Type B pancreatic cell (in vitro differentiated cells): ENCODE measurements at regions not wholly inside any gene's neighbourhood (a gene's known extent, or its start where the extent isn't known, plus 50 kb on each side); places are given as distances from the start of the nearest gene placed in this dataset.

Experiments
- DNase-seq: peaks from one replicate; pipeline ENCODE4 v3.0.0; 2021; ENCODE audit warnings: mixed read lengths; ENCODE audit not compliant: unreplicated experiment; ENCODE audit errors: extremely low spot score
- H3K27ac Mint-ChIP-seq: 2 replicates; pipeline ENCODE4 v1.8.0; 2021; ENCODE audit warnings: mild to moderate bottlenecking, mixed read lengths
- H3K27me3 Mint-ChIP-seq: 2 replicates; pipeline ENCODE4 v1.8.0; 2021; ENCODE audit warnings: mixed read lengths
- H3K36me3 Mint-ChIP-seq: 2 replicates; pipeline ENCODE4 v1.8.0; 2021; ENCODE audit warnings: mixed read lengths
- H3K4me1 Mint-ChIP-seq: one replicate; pipeline ENCODE4 v1.8.0; 2021; ENCODE audit warnings: mixed read lengths; ENCODE audit not compliant: unreplicated experiment
- H3K4me3 Mint-ChIP-seq: 2 replicates; pipeline ENCODE4 v1.8.0; 2021; ENCODE audit warnings: mild to moderate bottlenecking, mixed read lengths
- H3K9me3 Mint-ChIP-seq: 2 replicates; pipeline ENCODE4 v1.8.0; 2021; ENCODE audit warnings: mixed read lengths
- CTCF ChIP-seq: fragments of 200-600 bp; sonication (generic); conservative IDR thresholded peaks from 2 replicates; pipeline ENCODE4 v1.5.0; 2021; ENCODE audit warnings: antibody characterized with exemption, mild to moderate bottlenecking

GRCh38 chr5:68643064-68643463 lies 427.5 kb downstream of the PIK3R1 start:
- no peak for DNase-seq
- H3K4me1 Mint-ChIP-seq, result peaks cover 16% of the 10 kb centered on the region
- H3K9me3 Mint-ChIP-seq, result no peaks in the 10 kb centered on the region
- H3K36me3 Mint-ChIP-seq, result no peaks in the 10 kb centered on the region
- peaks cover 4% of the 10 kb centered on the region for H3K27me3 Mint-ChIP-seq
- H3K27ac Mint-ChIP-seq, result no peak overlapping the region
- H3K4me3 Mint-ChIP-seq, result no peak overlapping the region
- no peak for TF ChIP-seq CTCF

- Mint-ChIP-seq H3K4me1 (peaks cover 30% of the 10 kb centered on the region), H3K27me3 (no peaks in the 10 kb centered on the region), H3K27ac (no peak overlapping the region), H3K36me3 (no peaks in the 10 kb centered on the region), H3K9me3 (no peaks in the 10 kb centered on the region), H3K4me3 (no peak overlapping the region)
- no peak for DNase-seq
- no peak for TF ChIP-seq CTCF
Observed at GRCh38 chr5:68644971-68645370, 429.4 kb downstream of the PIK3R1 start.

- no peak for DNase-seq
- H3K27ac Mint-ChIP-seq, result no peak overlapping the region
- peaks cover 30% of the 10 kb centered on the region for H3K4me1 Mint-ChIP-seq
- no peaks in the 10 kb centered on the region for H3K9me3 Mint-ChIP-seq
- no peak overlapping the region for H3K4me3 Mint-ChIP-seq
- no peaks in the 10 kb centered on the region for H3K27me3 Mint-ChIP-seq
- no peak for TF ChIP-seq CTCF
- H3K36me3 Mint-ChIP-seq, result no peaks in the 10 kb centered on the region
Observed at GRCh38 chr5:68646144-68646543, 430.6 kb downstream of the PIK3R1 start.

- no peaks in the 10 kb centered on the region for H3K27me3 Mint-ChIP-seq
- H3K4me3 Mint-ChIP-seq, result peak overlapping the region; percentile 35
- DNase-seq, result no peak
- no peaks in the 10 kb centered on the region for H3K9me3 Mint-ChIP-seq
- TF ChIP-seq CTCF, result no peak
- no peaks in the 10 kb centered on the region for H3K36me3 Mint-ChIP-seq
- peak overlapping the region; percentile 18 for H3K27ac Mint-ChIP-seq
- peaks cover 45% of the 10 kb centered on the region for H3K4me1 Mint-ChIP-seq
Observed at GRCh38 chr5:68647743-68648142, 432.2 kb downstream of the PIK3R1 start.

- peak overlapping the region; percentile 86 for H3K27ac Mint-ChIP-seq
- H3K9me3 Mint-ChIP-seq, result no peaks in the 10 kb centered on the region
- H3K4me3 Mint-ChIP-seq, result peak overlapping the region; percentile 34
- no peaks in the 10 kb centered on the region for H3K27me3 Mint-ChIP-seq
- no peak for TF ChIP-seq CTCF
- no peaks in the 10 kb centered on the region for H3K36me3 Mint-ChIP-seq
- DNase-seq, result no peak
- H3K4me1 Mint-ChIP-seq, result peaks cover 54% of the 10 kb centered on the region
Observed at GRCh38 chr5:68648944-68649857, 433.6 kb downstream of the PIK3R1 start.
